HL-60 (cell line): ENCODE measurements at regions not wholly inside any gene's neighbourhood (a gene's known extent, or its start where the extent isn't known, plus 50 kb on each side); places are given as distances from the start of the nearest gene placed in this dataset.

Experiments used
- DNase-seq, 2 experiments: peaks; one replicate each; pipeline ENCODE4 v3.0.0-alpha.2; 2010 to 2020; ENCODE audit warnings: low read depth in 1 of 2, low spot score in 1 of 2
- H3K27ac ChIP-seq: fragments of 250-450 bp; sonication (Bioruptor Pico); replicated peaks from 2 replicates; pipeline ENCODE4 v1.5.1; 2020; ENCODE audit warnings: mild to moderate bottlenecking, moderate library complexity
- H3K27me3 ChIP-seq: fragments of 250-450 bp; sonication (Bioruptor Pico); 2 replicates; pipeline ENCODE4 v1.5.1; 2021; ENCODE audit warnings: mild to moderate bottlenecking, moderate library complexity; ENCODE audit not compliant: insufficient read depth, poor library complexity, severe bottlenecking
- H3K4me3 ChIP-seq: replicated peaks from 2 replicates; pipeline ENCODE4 v1.5.1; 2011; ENCODE audit warnings: mild to moderate bottlenecking, control low read depth, low read length; ENCODE audit not compliant: insufficient read depth
- CTCF ChIP-seq: IDR thresholded peaks from one replicate; pipeline ENCODE4 v1.5.1; 2011; ENCODE audit warnings: low read length, control low read depth, inconsistent platforms; ENCODE audit not compliant: insufficient read depth
- GABPA ChIP-seq: IDR thresholded peaks from 2 replicates; pipeline ENCODE4 v1.6.1; 2012; ENCODE audit warnings: low read depth
- POLR2AphosphoS5 ChIP-seq: IDR thresholded peaks from 2 replicates; pipeline ENCODE4 v1.6.1; 2012; ENCODE audit warnings: low read depth
- REST ChIP-seq: IDR thresholded peaks from 2 replicates; pipeline ENCODE4 v1.6.1; 2012; ENCODE audit warnings: low read depth; ENCODE audit not compliant: insufficient replicate concordance
- SPI1 ChIP-seq: IDR thresholded peaks from 2 replicates; pipeline ENCODE4 v1.6.1; 2012; ENCODE audit warnings: low read depth, mild to moderate bottlenecking, borderline replicate concordance

GRCh38 chr7:106735637-106736036, 74.7 kb upstream of the CCDC71L start:
- no peak for TF ChIP-seq SPI1
- TF ChIP-seq GABPA = no peak
- TF ChIP-seq REST = no peak
- no peak for TF ChIP-seq CTCF
- no peak for TF ChIP-seq POLR2AphosphoS5
- Histone ChIP-seq H3K27me3 (no peaks in the 10 kb centered on the region), H3K4me3 (no peak overlapping the region), H3K27ac (no peak overlapping the region)
- no peak for DNase-seq

- Histone ChIP-seq H3K27ac (no peak overlapping the region), H3K4me3 (no peak overlapping the region), H3K27me3 (no peaks in the 10 kb centered on the region)
- no peak for DNase-seq
- TF ChIP-seq SPI1 (no peak), CTCF (no peak), REST (no peak), POLR2AphosphoS5 (no peak), GABPA (no peak)
These were observed 75.2 kb upstream of the CCDC71L start for GRCh38 chr7:106736123-106736507.

- no peak overlapping the region for H3K27ac ChIP-seq
- DNase-seq = peak in 1 of 2 experiments; percentile 57
- H3K27me3 ChIP-seq = no peaks in the 10 kb centered on the region
- no peak for TF ChIP-seq REST
- no peak for TF ChIP-seq SPI1
- TF ChIP-seq CTCF = peak; percentile 61
- TF ChIP-seq GABPA = no peak
- TF ChIP-seq POLR2AphosphoS5 = no peak
- no peak overlapping the region for H3K4me3 ChIP-seq
These were observed 75.7 kb upstream of the CCDC71L start for GRCh38 chr7:106736508-106737201.
